ENCODE measurements at regions not wholly inside any gene's neighbourhood (a gene's known extent, or its start where the extent isn't known, plus 50 kb on each side); places are given as distances from the start of the nearest gene placed in this dataset.

- TF ChIP-seq, protein P1, sequence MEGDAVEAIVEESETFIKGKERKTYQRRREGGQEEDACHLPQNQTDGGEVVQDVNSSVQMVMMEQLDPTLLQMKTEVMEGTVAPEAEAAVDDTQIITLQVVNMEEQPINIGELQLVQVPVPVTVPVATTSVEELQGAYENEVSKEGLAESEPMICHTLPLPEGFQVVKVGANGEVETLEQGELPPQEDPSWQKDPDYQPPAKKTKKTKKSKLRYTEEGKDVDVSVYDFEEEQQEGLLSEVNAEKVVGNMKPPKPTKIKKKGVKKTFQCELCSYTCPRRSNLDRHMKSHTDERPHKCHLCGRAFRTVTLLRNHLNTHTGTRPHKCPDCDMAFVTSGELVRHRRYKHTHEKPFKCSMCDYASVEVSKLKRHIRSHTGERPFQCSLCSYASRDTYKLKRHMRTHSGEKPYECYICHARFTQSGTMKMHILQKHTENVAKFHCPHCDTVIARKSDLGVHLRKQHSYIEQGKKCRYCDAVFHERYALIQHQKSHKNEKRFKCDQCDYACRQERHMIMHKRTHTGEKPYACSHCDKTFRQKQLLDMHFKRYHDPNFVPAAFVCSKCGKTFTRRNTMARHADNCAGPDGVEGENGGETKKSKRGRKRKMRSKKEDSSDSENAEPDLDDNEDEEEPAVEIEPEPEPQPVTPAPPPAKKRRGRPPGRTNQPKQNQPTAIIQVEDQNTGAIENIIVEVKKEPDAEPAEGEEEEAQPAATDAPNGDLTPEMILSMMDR (IDR thresholded peaks at IDR 0.05), result no peak
- no peak for TF ChIP-seq POLR2A (IDR thresholded peaks at IDR 0.05)
These were observed 94.7 kb upstream of the GSC start for GRCh38 chr14:94864387-94865195.

All from right lobe of liver (tissue), 4 donors.